ENCODE measurements at regions not wholly inside any gene's neighbourhood (a gene's known extent, or its start where the extent isn't known, plus 50 kb on each side); places are given as distances from the start of the nearest gene placed in this dataset.
"Not testable (repeated sequence)": the region's sequence is repeated elsewhere in the genome, so short reads cannot be mapped to it uniquely, and the experiment has no call there.

GRCh38 chr6:13874191-13874549 lies 50.6 kb upstream of the RNF182 start:
- H3K4me3 ChIP-seq (ENCODE audit: insufficient read depth, low read depth, low read length) = peak overlapping the region; percentile 31
- H3K36me3 ChIP-seq (replicated peaks; ENCODE audit: control insufficient read depth, insufficient read depth, low read length) = no peaks in the 10 kb centered on the region
- peaks cover 13% of the 10 kb centered on the region for H3K27me3 ChIP-seq (ENCODE audit: control insufficient read depth, insufficient read depth, low read length)
- no peak for DNase-seq

- Histone ChIP-seq H3K4me3 (ENCODE audit: insufficient read depth, low read depth, low read length) (peak overlapping the region; percentile 31), H3K27me3 (ENCODE audit: control insufficient read depth, insufficient read depth, low read length) (peaks cover 13% of the 10 kb centered on the region), H3K36me3 (replicated peaks; ENCODE audit: control insufficient read depth, insufficient read depth, low read length) (no peaks in the 10 kb centered on the region)
- peak; percentile 95 for DNase-seq
Observed at GRCh38 chr6:13873288-13874190, 51.2 kb upstream of the RNF182 start.

- no peak overlapping the region for H3K4me3 ChIP-seq (ENCODE audit: insufficient read depth, low read depth, low read length)
- H3K27me3 ChIP-seq (ENCODE audit: control insufficient read depth, insufficient read depth, low read length) = peaks cover 13% of the 10 kb centered on the region
- H3K36me3 ChIP-seq (replicated peaks; ENCODE audit: control insufficient read depth, insufficient read depth, low read length) = no peaks in the 10 kb centered on the region
- no peak for DNase-seq
Observed at GRCh38 chr6:13872681-13873080, 52.1 kb upstream of the RNF182 start.

- not testable (repeated sequence) for DNase-seq; H3K36me3 ChIP-seq (replicated peaks; ENCODE audit: control insufficient read depth, insufficient read depth, low read length); H3K4me3 ChIP-seq (ENCODE audit: insufficient read depth, low read depth, low read length)
- H3K27me3 ChIP-seq (ENCODE audit: control insufficient read depth, insufficient read depth, low read length) = peaks cover 13% of the 10 kb centered on the region
Observed at GRCh38 chr6:13872006-13872405, 52.7 kb upstream of the RNF182 start.

GRCh38 chr6:13870214-13870830 lies 54.4 kb upstream of the RNF182 start:
- H3K27me3 ChIP-seq (ENCODE audit: control insufficient read depth, insufficient read depth, low read length) = peaks cover 13% of the 10 kb centered on the region
- DNase-seq = no peak
- H3K36me3 ChIP-seq (replicated peaks; ENCODE audit: control insufficient read depth, insufficient read depth, low read length) = no peaks in the 10 kb centered on the region
- no peak overlapping the region for H3K4me3 ChIP-seq (ENCODE audit: insufficient read depth, low read depth, low read length)

GRCh38 chr6:13868236-13868635 lies 53.9 kb upstream of the MCUR1 start:
- Histone ChIP-seq H3K4me3 (ENCODE audit: insufficient read depth, low read depth, low read length) (no peak overlapping the region), H3K27me3 (ENCODE audit: control insufficient read depth, insufficient read depth, low read length) (peaks cover 5% of the 10 kb centered on the region), H3K36me3 (replicated peaks; ENCODE audit: control insufficient read depth, insufficient read depth, low read length) (no peaks in the 10 kb centered on the region)
- no peak for DNase-seq

GRCh38 chr6:13866301-13866700 lies 51.9 kb upstream of the MCUR1 start:
- Histone ChIP-seq H3K36me3 (replicated peaks; ENCODE audit: control insufficient read depth, insufficient read depth, low read length) (no peaks in the 10 kb centered on the region), H3K27me3 (ENCODE audit: control insufficient read depth, insufficient read depth, low read length) (no peaks in the 10 kb centered on the region), H3K4me3 (ENCODE audit: insufficient read depth, low read depth, low read length) (no peak overlapping the region)
- DNase-seq = no peak

- Histone ChIP-seq H3K4me3 (ENCODE audit: insufficient read depth, low read depth, low read length) (no peak overlapping the region), H3K27me3 (ENCODE audit: control insufficient read depth, insufficient read depth, low read length) (no peaks in the 10 kb centered on the region), H3K36me3 (replicated peaks; ENCODE audit: control insufficient read depth, insufficient read depth, low read length) (no peaks in the 10 kb centered on the region)
- no peak for DNase-seq
Observed at GRCh38 chr6:13865141-13865540, 50.8 kb upstream of the MCUR1 start.

- not testable (repeated sequence) for H3K4me3 ChIP-seq (ENCODE audit: insufficient read depth, low read depth, low read length); DNase-seq; H3K27me3 ChIP-seq (ENCODE audit: control insufficient read depth, insufficient read depth, low read length); H3K36me3 ChIP-seq (replicated peaks; ENCODE audit: control insufficient read depth, insufficient read depth, low read length)
Observed at GRCh38 chr6:13864669-13865068, 50.3 kb upstream of the MCUR1 start.
